HG03196 (cell line): ENCODE measurements at regions not wholly inside any gene's neighbourhood (a gene's known extent, or its start where the extent isn't known, plus 50 kb on each side); places are given as distances from the start of the nearest gene placed in this dataset.

Source experiments
- ATAC-seq: cut with Tn5 transposase; IDR thresholded peaks from one replicate; pipeline ENCODE4 v1.9.1; 2021; ENCODE audit not compliant: unreplicated experiment

DNA sequence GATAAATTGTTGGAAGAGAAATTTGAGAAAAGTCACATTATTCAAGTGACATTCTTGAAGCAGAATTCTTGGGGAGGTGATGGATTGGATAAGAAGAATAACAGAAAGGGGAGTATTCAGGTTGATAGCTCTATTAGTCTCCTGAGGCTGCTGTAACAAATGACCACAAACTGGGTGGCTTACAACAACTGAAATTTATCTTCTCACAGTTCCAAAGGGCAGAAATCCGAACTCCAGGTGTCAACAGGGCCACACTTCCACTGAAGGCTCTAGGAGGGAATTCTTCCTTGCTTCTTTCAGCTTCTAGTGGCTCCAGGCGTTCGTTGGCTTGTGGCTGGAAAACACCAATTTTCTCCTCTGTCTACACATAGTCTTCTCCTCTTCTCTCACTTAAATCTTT lies 99.8 kb downstream of the TES start:
- ATAC-seq: no peak

DNA sequence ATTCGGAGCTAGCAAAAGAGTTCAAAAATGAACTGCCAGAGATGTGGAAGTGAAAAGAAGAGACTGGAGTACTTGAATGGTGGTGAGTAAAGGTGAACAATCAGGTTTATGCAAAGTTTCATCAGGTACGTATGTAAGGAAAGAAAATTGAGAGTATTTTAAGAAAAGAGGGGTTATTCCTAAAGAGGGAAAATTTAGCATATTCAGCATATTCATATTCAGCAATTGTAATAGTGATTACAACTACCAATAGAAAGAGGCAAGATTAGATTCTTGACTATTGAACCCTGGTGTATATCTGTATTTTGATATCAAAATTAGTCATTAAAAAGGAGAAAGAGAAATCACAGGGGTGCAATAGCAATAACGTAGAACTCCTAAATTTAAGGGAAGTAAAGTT lies 100.9 kb downstream of the TES start:
- ATAC-seq: no peak

DNA sequence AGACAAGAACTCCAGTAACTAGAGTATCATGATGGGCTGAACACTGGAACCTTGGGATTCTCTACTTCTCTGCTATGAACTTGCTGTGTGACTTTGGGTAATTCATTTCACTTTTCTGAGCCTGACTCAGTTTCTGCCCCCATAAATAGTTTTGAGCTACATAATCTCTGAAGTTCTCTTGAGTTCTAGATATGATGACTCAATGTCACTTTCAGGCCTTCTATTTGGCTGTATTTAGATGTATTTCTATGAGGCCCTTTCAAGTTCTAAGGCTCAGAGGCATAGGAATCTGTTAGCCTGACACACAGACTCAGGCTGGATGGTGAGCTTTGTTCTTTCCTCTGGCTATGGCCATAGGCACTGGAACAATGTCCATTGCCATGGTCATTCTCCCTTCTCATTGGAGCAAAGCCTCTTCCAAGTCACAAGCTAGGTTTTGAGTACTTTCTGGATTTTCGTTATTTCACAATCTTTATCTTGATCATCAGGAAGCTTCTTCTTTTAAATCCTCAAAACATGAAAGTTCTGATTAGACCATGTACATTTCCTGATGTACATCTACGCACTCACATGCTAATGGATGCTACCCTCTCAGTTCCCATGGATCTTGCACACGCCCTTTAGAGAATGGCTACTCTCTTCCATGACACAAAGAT lies 101.6 kb downstream of the TES start:
- ATAC-seq: no peak

DNA sequence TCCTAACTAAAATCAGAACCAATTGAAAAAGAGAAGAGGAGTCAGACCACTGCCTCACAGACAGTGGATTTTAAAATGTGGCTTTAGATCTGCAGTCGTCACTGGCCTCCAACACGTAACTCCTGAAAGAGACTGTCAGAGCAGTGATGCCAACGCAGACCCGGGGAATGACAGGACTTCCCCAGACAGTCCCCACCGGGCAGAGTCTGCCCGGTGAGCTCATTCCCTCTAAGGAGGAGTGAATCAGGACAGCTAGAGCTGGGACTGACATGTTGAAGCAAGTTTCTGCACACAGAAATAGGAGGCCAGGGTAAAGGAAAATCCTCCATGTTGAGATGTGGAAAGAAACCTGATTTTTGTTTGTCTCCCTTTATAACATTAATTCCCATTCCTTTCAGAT lies 105.0 kb downstream of the TES start:
- ATAC-seq: no peak

DNA sequence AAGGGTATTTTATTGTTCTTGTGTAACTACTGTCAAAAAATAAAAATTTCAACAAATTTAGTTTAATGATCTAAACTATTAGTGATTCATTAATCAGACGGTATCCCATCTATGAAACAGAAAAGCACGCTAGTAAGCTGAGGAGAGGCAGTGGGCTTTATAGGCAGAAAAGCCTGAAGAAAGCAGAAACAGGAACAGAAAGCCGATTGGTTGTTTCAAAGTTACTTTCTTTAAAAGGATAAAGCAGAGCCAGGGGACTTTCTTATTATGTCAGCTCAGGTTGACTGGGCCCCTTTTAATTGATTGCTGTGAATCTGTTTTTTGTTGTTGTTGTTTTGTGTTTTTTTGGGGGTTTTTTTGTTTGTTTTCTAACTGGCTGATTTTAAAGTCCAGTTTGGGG lies 105.5 kb downstream of the TES start:
- no peak for ATAC-seq

DNA sequence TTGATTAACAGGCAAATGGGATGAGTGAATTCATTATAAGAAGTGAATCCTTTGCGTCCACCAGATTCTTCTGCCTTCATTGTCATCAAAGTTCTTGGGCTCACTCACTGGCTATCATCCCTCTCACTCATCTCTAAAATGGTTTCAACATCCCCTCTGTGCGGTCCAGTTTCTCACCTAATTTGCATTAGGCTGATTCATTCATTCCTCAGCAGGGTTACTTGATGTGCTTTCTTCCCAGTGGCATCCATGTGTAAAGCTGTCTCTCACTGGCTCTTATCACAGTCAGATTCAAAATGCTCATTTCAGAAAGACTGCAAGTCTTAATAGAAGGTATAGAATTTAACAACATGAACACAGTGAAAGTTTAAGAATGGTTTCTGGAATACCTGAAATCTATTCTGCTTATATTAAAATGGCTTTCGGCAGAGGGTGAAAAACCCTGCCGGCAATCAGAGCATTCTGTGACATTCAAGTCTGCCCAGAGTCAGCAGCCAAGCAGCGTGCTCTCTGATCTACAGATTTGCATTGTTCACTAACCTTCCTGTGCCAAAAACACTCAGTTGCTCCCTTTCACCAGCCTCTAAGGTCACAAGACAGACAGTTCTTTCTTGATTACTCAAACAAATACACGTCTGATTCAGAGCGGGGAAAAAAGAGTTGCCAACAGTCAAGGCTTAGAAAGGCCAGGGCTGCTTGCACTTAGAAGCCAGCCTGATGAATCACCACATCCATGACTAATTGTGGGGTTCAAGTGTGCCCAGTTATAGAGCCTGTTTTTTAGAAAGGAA lies 106.7 kb downstream of the TES start:
- peak; percentile 88 for ATAC-seq

DNA sequence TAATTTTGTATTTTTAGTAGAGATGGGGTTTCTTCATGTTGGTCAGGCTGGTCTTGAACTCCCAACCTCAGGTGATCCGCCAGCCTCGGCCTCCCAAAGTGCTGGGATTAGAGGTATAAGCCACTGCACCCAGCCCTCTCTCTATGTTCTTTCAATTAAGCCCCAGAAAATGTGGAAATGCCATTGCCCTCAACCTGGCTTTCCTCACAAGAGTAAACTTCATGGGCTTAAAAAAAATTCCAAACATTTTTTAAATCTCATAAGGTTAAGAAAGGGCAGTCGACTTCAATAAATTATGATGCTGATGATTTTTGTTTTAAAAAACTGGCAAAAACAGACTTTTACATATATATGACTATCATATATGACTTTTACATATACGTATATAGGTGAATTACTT lies 107.6 kb downstream of the TES start:
- ATAC-seq: no peak

DNA sequence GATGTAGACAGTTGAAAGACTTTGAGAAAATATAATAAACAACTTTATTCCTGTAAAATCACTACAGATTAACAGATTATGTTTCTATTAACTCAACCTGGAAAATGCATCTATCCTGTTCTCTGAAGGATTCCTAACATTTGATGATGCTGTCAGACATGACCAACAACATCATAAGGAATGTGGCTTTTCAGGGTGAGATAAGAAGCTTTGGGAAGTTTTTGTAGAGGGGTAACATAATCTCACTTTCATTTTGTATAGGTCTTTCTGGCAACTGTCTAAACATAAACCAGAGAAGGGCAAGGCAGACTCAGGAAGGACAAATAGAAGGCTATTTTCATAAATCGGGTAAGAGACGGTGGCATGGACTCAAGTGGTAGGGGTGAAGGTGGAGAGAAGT lies 112.2 kb downstream of the TES start:
- ATAC-seq: no peak

DNA sequence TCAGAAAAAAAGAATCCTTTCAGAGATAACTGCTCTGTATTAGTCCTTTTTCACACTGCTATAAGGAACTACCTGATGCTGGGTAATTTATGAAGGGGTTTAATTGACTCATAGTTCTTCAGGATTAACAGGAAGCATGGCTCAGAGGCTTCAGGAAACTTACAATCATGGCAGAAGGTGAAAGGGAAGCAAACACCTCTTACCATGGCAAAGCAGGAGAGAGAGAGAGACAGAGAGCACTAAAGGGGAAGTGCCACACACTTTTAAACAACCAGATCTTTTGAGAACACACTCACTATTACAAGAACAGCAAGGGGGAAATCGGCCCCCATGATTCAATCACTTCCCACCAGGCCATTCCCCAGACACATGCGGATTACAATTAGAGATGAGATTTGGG lies 114.2 kb downstream of the TES start:
- ATAC-seq: no peak

DNA sequence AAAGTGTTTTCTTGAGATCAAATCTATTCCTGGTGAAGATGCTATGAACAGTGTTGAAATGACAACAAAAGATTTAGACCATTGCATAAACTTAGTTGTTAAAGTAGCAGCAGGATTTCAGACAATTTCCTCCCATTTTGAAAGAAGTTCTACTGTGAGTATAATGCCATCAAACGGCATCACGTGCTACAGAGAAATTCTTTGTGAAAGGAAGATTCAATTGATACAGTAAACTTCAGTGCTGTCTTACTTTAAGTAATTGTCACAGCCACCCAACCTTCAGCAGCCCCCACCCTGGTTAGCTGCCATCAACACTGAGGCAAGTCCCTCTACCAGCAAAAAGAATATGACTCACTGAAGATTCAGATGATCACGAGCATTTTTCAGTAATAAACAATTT lies 115.2 kb downstream of the TES start:
- no peak for ATAC-seq

DNA sequence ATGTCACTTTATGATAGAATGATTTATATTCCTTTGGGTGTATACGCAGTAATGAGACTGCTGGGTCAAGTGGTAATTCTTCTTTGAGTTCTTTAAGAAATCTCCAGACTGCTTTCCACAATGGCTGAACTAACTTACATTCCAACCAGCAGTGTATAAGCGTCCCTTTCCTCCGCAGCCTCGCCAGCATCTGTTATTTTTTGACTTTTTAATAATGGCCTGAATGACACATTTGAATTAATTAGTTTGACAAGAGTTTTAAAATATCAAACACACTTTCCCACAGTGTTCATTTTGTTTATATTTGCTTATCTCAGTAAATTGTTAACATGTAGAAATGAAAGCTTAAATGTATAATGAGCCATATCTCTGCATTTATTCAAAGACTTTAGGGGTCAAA lies 116.8 kb downstream of the TES start:
- ATAC-seq: no peak

DNA sequence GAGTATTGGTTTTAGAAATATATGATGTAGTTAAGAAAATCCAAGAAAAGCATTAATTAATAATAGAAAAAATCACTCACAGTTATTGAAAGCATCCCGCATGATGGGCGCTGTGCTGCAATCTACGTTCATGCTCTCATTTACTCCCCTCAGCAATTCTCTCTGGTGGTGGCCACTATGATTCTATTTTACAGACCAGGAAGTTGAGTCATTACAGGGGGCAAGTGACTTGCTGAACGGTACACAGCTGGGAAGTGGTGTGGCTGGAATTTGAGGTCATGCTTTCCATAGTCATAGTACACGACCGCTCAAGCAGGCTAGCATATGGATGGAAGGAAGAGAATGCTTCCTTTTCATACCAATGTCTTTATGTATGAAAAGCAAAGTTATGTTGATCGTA lies 117.4 kb downstream of the TES start:
- no peak for ATAC-seq

DNA sequence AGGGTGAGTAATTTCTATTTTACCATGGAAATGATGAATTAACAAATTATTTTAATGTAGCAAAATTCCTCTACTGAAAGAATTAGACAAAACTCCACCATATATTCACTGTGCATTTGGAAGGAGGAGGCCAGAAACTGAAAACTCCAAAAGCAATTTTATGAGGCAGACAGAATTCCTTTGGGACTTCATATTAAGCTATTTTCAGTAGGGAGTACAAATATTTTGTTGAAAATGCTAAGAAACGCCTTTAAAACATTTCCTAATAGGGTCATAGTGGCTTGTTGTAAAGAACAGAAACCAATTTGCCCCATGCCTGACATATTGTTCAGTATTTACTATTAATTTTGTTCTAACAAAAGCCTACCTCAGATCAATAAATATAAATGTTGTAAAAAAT lies 117.8 kb downstream of the TES start:
- no peak for ATAC-seq

DNA sequence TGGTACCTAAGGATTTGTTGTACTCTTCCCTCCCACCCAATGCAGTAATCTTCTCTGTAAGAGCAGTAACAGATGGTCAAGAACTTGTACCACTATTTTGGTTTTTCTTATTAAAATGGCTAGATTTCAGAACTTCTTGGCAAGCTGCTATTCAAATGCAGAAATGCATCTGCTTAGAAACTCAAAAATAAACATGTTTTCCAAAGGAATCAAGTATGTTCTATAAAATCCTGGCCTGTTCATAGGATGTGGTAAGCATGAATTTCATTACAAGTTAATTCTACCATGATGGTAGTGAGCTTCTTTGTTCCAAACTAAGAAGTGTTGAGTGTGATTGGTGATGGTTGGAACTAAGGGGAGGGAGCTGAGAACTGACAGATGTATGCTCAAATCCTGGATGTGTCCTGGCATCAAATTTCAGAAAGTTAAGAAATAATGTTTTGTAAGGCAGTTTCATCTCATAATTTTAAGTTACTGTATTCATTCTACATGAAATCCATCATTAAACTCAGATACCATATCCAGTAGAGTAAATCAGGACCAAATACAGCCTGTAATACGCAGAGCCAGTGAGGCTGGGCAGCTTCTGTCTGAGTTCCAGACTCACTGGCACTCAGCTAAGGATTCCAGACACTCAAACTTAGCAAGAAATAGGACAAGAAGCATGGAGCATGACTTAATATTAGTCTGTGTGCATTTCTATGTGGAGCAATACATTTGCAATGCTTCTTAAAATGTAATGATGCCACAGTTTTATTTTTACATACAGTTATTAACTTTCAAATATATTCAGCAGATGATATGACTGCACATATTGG lies 119.6 kb downstream of the TES start:
- ATAC-seq: no peak

DNA sequence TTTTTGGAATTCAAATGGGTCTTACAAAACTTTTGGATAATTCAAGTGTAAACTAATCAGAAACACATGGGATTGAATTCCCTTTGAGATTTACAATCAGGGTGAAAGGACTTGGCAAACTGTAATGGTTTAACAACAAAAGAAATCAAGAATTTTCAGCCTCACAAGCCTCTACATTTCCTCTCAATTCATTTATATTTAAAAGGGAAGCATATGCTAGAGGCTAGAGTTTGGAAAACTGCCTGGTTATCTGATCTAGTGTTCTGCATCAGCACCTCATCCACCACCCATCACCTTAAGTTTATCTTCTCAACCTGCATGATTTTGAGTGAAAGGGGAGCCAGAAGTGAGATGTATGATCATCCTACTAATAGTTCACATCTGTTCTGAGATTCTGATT lies 120.7 kb downstream of the TES start:
- ATAC-seq: no peak

DNA sequence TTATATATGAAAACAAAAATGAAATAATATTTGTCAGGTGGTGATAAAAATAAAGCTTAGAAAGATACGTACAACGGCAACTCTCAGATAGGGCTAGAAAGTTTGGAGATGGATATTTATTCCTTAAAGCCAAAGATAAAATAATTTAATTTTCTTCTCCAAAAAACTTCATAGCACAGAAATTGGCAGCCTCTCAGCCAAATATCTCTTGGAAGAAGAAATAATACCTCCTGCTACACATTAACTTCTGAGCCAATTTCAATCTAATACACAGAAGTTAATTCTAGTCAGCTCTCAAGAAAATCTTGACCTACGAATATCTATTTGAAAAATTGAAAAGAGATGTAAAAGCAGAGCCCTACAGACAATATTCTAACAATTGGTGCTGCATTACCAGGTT lies 122.4 kb downstream of the TES start:
- ATAC-seq: no peak

DNA sequence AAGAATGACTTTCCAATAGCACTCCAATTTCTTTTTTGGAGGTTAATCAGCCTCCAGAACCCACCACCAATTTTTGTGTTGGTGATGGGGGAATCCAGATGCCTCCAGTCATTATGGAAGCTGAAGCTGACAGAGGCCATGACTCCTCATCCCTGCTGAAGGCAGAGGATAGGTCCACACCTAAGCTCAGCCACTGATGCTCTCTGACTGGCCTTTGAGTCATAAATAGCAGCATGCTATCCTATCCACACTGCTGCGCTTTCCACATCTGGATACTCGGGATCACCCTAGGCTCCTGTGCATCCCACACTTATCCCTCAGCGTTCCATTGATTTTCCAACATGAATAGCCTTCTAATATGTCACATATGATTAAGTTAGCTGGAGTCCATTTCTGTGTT lies 124.2 kb downstream of the TES start:
- no peak for ATAC-seq

DNA sequence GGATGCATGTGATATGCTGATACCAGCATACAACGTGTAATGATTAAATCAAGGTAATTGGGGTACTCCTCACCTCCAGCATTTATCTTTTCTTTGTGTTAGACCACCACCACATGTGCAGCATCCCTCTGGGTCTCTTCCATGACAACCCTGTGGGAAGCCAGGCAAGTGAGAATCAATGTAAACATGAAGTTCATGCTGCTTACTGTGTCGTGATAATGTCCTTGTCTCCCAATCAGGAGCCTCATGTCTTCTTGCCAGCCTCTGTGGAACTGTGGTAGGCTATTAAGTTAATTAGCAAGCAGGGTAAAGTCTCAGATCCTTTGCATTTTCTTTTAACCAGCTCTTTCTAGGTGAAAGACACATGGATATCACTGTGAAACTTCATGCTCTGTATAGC lies 126.7 kb downstream of the TES start:
- no peak for ATAC-seq

DNA sequence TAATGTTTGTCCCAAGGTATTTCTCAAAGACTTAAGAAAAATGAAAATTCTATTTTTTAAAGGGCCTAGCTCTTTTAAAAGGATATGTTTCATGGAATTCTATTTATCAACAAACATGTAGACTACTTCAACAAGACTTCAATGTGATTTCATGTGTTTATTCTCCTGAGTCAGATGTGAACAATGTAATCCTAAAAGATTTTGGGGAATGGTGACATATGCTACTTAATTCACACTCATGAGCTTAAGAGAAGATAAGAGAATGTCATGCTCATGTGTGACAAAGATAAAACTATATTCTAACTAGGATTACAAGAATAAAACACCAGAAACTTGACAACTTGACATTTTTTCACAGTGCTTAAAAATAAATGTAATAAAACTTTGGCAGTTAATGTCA lies 127.5 kb downstream of the TES start:
- no peak for ATAC-seq

DNA sequence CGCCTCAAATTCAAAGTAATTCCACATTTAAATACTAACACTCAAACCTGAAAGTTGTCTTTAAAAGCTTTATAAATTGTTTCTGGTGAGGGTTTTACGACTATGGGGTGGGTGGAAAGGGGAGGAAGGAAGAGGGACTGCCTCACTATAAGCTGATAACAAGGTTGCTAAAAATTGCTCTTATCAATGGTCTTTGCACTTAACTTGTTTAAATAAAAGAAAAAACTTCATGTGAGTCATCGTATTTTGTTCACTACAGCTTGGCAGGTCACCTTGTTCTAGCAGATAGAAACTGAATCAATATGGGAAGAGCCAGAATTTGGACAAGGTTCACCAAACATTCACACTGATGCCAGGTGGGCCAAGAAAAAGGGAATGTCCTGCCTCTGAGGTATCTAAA lies 129.2 kb downstream of the TES start:
- no peak for ATAC-seq

DNA sequence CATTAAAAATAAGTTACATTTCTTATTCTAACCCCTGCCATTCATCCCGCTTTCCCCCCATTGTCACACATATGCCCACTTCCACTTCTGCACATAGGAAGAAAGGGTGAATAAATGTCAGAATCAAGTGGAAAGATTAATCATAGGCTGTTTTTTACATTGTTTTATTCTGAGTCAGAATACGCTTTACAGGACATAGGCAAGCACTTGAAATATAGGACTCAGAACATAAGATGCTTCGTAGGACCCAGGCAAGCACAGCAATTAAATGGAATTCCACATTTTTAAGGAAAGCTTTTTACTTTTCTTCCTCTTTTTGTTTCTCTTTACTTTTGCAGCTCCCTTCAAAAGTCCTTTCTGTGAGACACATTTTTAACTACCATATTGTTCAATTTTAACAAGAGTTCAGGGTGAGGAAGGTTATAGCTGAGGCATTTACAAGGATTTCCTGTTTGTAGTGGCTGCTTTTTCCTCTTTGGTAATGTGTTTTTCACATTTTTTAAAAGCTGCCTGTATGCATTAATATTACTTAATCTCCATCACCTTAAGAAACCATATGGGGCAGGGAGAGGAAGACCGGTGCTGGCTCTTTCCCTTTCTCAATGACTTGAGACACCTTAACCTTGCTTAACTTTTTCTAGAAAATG lies 130.0 kb downstream of the TES start:
- no peak for ATAC-seq
